Breast epithelium (tissue), 3 donors: ENCODE measurements at regions not wholly inside any gene's neighbourhood (a gene's known extent, or its start where the extent isn't known, plus 50 kb on each side); places are given as distances from the start of the nearest gene placed in this dataset.

Source experiments
- POLR2A ChIP-seq: fragments of 450-650 bp; IDR thresholded peaks from one replicate; pipeline ENCODE4 v1.6.1; 2016; ENCODE audit warnings: antibody characterized with exemption, mild to moderate bottlenecking, moderate library complexity
- TF ChIP-seq, protein P1 (sequence below), 3 donors: fragments of 450-650 bp; IDR thresholded peaks; one replicate each; pipeline ENCODE4 v1.5.1; 2016 to 2017; ENCODE audit warnings: antibody characterized with exemption in 3 of 3, mild to moderate bottlenecking in 3 of 3, moderate library complexity in 3 of 3

DNA sequence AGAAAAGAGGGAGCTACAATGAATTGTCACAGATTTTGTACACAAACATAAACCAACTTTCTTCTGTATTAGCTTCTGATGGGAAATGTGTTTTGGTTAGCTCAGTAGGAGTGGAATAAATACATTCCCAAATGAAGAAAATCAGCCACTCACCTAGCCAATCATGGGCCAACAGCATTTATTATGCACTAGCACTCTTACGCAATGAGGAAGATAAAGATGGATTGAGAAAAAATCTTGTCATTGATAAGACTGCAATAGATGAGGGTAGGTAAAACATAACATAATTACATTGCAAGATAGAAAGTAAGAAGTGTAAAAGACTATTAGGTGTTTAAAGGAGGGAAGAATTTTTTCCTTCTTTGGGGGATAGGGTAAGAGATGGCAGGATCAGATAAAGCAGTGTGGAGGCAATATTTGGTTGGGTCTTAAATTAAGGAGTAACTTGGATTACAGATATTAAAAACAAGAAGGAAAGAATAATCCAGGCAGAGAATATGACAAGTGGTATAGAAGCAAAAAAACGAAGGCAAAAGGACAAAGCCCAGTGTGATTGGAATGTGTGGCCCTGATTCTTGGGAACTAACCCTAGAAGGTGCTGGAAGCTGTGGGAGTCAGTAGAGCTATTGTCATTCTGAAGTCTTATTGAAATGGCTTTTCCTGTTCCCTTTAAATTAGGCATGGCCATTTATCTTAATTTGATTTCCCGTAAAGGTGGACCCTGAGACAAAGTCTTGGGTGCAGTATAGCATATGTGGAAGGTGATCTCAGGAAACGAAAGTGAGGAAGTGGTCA is 208.4 kb upstream of the MEX3C start:
- no peak for TF ChIP-seq POLR2A
- TF ChIP-seq, protein P1, sequence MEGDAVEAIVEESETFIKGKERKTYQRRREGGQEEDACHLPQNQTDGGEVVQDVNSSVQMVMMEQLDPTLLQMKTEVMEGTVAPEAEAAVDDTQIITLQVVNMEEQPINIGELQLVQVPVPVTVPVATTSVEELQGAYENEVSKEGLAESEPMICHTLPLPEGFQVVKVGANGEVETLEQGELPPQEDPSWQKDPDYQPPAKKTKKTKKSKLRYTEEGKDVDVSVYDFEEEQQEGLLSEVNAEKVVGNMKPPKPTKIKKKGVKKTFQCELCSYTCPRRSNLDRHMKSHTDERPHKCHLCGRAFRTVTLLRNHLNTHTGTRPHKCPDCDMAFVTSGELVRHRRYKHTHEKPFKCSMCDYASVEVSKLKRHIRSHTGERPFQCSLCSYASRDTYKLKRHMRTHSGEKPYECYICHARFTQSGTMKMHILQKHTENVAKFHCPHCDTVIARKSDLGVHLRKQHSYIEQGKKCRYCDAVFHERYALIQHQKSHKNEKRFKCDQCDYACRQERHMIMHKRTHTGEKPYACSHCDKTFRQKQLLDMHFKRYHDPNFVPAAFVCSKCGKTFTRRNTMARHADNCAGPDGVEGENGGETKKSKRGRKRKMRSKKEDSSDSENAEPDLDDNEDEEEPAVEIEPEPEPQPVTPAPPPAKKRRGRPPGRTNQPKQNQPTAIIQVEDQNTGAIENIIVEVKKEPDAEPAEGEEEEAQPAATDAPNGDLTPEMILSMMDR (IDR thresholded peaks at IDR 0.05): no peak
